Ovary (tissue), 7 donors: ENCODE measurements at regions not wholly inside any gene's neighbourhood (a gene's known extent, or its start where the extent isn't known, plus 50 kb on each side); places are given as distances from the start of the nearest gene placed in this dataset.

Experiments
- DNase-seq, 5 donors: peaks; one replicate each; pipeline ENCODE4 v3.0.0-alpha.2; 2019 to 2020
- H3K27ac ChIP-seq, 2 donors: fragments of 200-600 bp; one replicate each; pipeline versions ENCODE4 v1.5.1 to v1.8.0; 2019 to 2022
- H3K27me3 ChIP-seq: fragments of 200-600 bp; one replicate; pipeline ENCODE4 v1.8.0; 2022
- H3K36me3 ChIP-seq: fragments of 200-600 bp; sonication (generic); one replicate; pipeline ENCODE4 v1.5.1; 2019
- H3K4me1 ChIP-seq: one replicate; pipeline ENCODE4 v1.8.1; 2013; ENCODE audit warnings: mild to moderate bottlenecking, moderate library complexity; ENCODE audit not compliant: insufficient read depth
- H3K4me3 ChIP-seq: fragments of 200-600 bp; sonication (generic); one replicate; pipeline ENCODE4 v1.5.1; 2017
- H3K9me3 ChIP-seq, 2 donors: fragments of 200-600 bp in 1 of 2; sonication (generic) in 1 of 2; one replicate each; pipeline versions ENCODE4 v1.5.1 to v1.8.1; 2013 to 2019; ENCODE audit warnings: mild to moderate bottlenecking in 1 of 2, moderate library complexity in 1 of 2
- CTCF ChIP-seq, 3 donors: fragments of 450-650 bp in 2 of 3; fragments of 200-600 bp in 1 of 3; IDR thresholded peaks; one replicate each; pipeline versions ENCODE4 v1.5.1 to v1.8.0; 2016 to 2022; ENCODE audit warnings: antibody characterized with exemption in 3 of 3, mild to moderate bottlenecking in 1 of 3
- EP300 ChIP-seq: sonication (generic); formaldehyde crosslinking; IDR thresholded peaks from one replicate; pipeline ENCODE4 v1.6.1; 2017; ENCODE audit warnings: antibody characterized with exemption
- POLR2A ChIP-seq: fragments of 450-650 bp; IDR thresholded peaks from one replicate; pipeline ENCODE4 v1.6.1; 2017; ENCODE audit warnings: antibody characterized with exemption, mild to moderate bottlenecking, moderate library complexity
- WGBS, 3 donors: extraction: QIAGEN DNeasy Blood & Tissue Kit in 1 of 3; methylation state at CpG; one replicate each; pipeline versions ENCODE4 v1.1.5 to v1.1.7; 2013 to 2017; 5-methylcytosine and 5-hydroxymethylcytosine counted together
- intact Hi-C, 4 donors: fragments of 100-400 bp; cut with DNase I; formaldehyde crosslinking; loops; one replicate each; pipeline versions ENCODE4 v1.11.0 to v1.15.1; 2022 to 2023
- donor health status: DM: no; HTN: no; CAD: no; lungs with moderate emphysema.
- donor health status: DM: no; HTN: no; CAD: no.
- donor health status: Bipolar disorder and iron deficiency.
- donor health status: DM: no; HTN: no; CAD: no.
- donor health status: DM: yes; HTN: yes; CAD: no.

- intact Hi-C loops: no loop called here
- H3K4me1 ChIP-seq: no peaks in the 10 kb centered on the region
- no peaks in the 10 kb centered on the region for H3K27me3 ChIP-seq
- no peak overlapping the region for H3K27ac ChIP-seq
- H3K4me3 ChIP-seq: no peak overlapping the region
- TF ChIP-seq CTCF (IDR thresholded peaks at IDR 0.05) (no peak), POLR2A (no peak), EP300 (no peak)
- whole genome bisulfite sequencing, 3 donors: 74 to 82% (median 74%) methylated on average over 5 of the region's 5 CpGs
- DNase-seq: no peak
- H3K9me3 ChIP-seq: no peaks in the 10 kb centered on the region
- H3K36me3 ChIP-seq: no peaks in the 10 kb centered on the region
Observed at GRCh38 chrX:97766501-97767095, 882.9 kb downstream of the RPA4 start.

GRCh38 chrX:97787311-97787710, 903.6 kb downstream of the RPA4 start:
- H3K27ac ChIP-seq: no peak overlapping the region
- 84 to 95% (median 92%) methylated on average over 2 of the region's 2 CpGs for WGBS, 3 donors
- H3K36me3 ChIP-seq: no peaks in the 10 kb centered on the region
- no peaks in the 10 kb centered on the region for H3K4me1 ChIP-seq
- TF ChIP-seq CTCF (IDR thresholded peaks at IDR 0.05): no peak
- no peak for TF ChIP-seq EP300
- TF ChIP-seq POLR2A: no peak
- no peak overlapping the region for H3K4me3 ChIP-seq
- intact Hi-C loops: no loop called here
- no peak for DNase-seq
- H3K9me3 ChIP-seq: no peaks in the 10 kb centered on the region
- H3K27me3 ChIP-seq: no peaks in the 10 kb centered on the region

- intact Hi-C loops: no loop called here
- Histone ChIP-seq H3K4me3 (no peak overlapping the region), H3K4me1 (no peaks in the 10 kb centered on the region), H3K27ac (no peak overlapping the region), H3K27me3 (no peaks in the 10 kb centered on the region), H3K36me3 (no peaks in the 10 kb centered on the region), H3K9me3 (no peaks in the 10 kb centered on the region)
- 77 to 81% (median 78%) methylated on average over 2 of the region's 2 CpGs for WGBS, 3 donors
- no peak for DNase-seq
- no peak for TF ChIP-seq CTCF (IDR thresholded peaks at IDR 0.05)
- TF ChIP-seq EP300: no peak
- TF ChIP-seq POLR2A: no peak
Observed at GRCh38 chrX:97787849-97788248, 904.1 kb downstream of the RPA4 start.

- no peaks in the 10 kb centered on the region for H3K9me3 ChIP-seq
- intact Hi-C loops: no loop called here
- TF ChIP-seq POLR2A: no peak
- TF ChIP-seq CTCF (IDR thresholded peaks at IDR 0.05): no peak
- TF ChIP-seq EP300: no peak
- H3K36me3 ChIP-seq: no peaks in the 10 kb centered on the region
- no peak overlapping the region for H3K27ac ChIP-seq
- no peak overlapping the region for H3K4me3 ChIP-seq
- no peak for DNase-seq
- H3K4me1 ChIP-seq: no peaks in the 10 kb centered on the region
- H3K27me3 ChIP-seq: no peaks in the 10 kb centered on the region
- WGBS, 3 donors: 74 to 88% (median 87%) methylated on average over 1 of the region's 1 CpG
Observed at GRCh38 chrX:97790850-97791249, 907.1 kb downstream of the RPA4 start.
